ENCODE measurements at regions not wholly inside any gene's neighbourhood (a gene's known extent, or its start where the extent isn't known, plus 50 kb on each side); places are given as distances from the start of the nearest gene placed in this dataset.

DNA sequence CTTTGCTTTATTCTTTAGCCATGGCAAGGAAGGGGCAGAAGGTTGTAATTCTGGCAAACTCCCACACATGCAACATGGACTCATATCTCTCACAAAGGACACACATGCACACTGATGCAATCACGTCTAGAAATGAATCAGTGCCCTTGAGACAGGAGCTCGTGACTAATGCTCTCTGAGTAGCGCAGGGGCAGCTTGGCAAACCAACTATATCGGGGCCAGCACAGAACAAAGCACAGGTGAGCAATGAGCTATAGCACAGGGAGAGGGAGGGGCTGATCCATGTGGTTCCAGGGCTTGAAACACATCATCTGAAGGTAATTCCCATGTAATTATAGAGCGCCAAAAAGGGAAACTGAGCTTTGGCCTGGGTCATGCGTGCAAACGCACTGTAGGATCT is 165.2 kb upstream of the KLF7 start:
- intact Hi-C loops (cut with micrococcal nuclease), result loop anchor here (5.0 kb wide), 2 partner anchors 149 to 349 kb away; no protein-coding TSS in a partner anchor
- no peak overlapping the region for H3K4me3 ChIP-seq (ENCODE audit: insufficient read depth, low read depth, low read length)
- peak overlapping the region; percentile 56 for H2AFZ ChIP-seq (replicated peaks; ENCODE audit: low read length, poor library complexity)

More for the DNA sequence above, 165.2 kb upstream of the KLF7 start:
- Histone ChIP-seq H2BK15ac (ENCODE audit: low read depth, low read length) (peak overlapping the region; percentile 65), H3K4me1 (ENCODE audit: control insufficient read depth, insufficient read depth, low read length) (peaks cover 14% of the 10 kb centered on the region), H3K56ac (ENCODE audit: extremely low read depth, insufficient read depth, low read length) (peak overlapping the region; percentile 69; the same call in 1 of the 2 replicates), H3K9me3 (ENCODE audit: control insufficient read depth, insufficient read depth, low read length) (no peaks in the 10 kb centered on the region), H3K14ac (replicated peaks; ENCODE audit: low read depth, low read length) (peak overlapping the region; percentile 90), H4K8ac (ENCODE audit: low read depth in 2 of 2, low read length in 2 of 2) (peak overlapping the region; percentile 18 to 74; a peak in 3 of 4 replicates), H2AK9ac (replicated peaks; ENCODE audit: low read depth, low read length, poor library complexity) (peak overlapping the region; percentile 34), H3K36me3 (ENCODE audit: control insufficient read depth, insufficient read depth, low read length) (no peaks in the 10 kb centered on the region), H4K20me1 (ENCODE audit: insufficient read depth, low read length) (no peaks in the 10 kb centered on the region), H2BK20ac (ENCODE audit: low read depth, low read length) (peak overlapping the region; percentile 93), H2BK120ac (ENCODE audit: low read depth, low read length) (peak overlapping the region; percentile 91), H3K4me2 (ENCODE audit: low read depth, low read length) (peak overlapping the region; percentile 47), H3K9ac (ENCODE audit: low read depth, low read length) (no peak overlapping the region; the same call in 1 of the 2 replicates), H2BK5ac (ENCODE audit: low read depth, low read length, poor library complexity, severe bottlenecking) (peak overlapping the region; percentile 62), H4K91ac (ENCODE audit: insufficient read depth, low read depth, low read length) (peak overlapping the region; percentile 92), H2AK5ac (ENCODE audit: low read depth, low read length) (peak overlapping the region; percentile 89), H4K5ac (ENCODE audit: low read depth, low read length) (peak overlapping the region; percentile 66), H3K4ac (ENCODE audit: low read depth, low read length) (peak overlapping the region; percentile 90), H3K27me3 (ENCODE audit: control insufficient read depth, insufficient read depth, low read length) (no peaks in the 10 kb centered on the region), H3K27ac (ENCODE audit: insufficient read depth, low read length) (peak overlapping the region; percentile 59), H3K18ac (ENCODE audit: low read depth, low read length) (peak overlapping the region; percentile 80), H3K79me1 (ENCODE audit: low read depth in 1 of 2, low read length in 2 of 2) (peaks cover 0 to 4% of the 10 kb centered on the region in 2 experiments; a peak in 1 of 4 replicates), H3K9me1 (ENCODE audit: insufficient read depth, low read length) (peaks cover 7% of the 10 kb centered on the region), H3K23ac (ENCODE audit: low read depth, low read length) (peak overlapping the region; percentile 86)
- in situ Hi-C loops (cut with MboI; ENCODE audit: low sequenced_read_pairs), result no loop called here
- dilution Hi-C loops (cut with HindIII; ENCODE audit: low sequenced_read_pairs, unreplicated experiment), result no loop called here
- DNase-seq, result peak; percentile 97
- BruUV-seq (replicated peaks), result no TSS peak
- 14% methylated on average over 1 of the region's 7 CpGs; no CpG with 5 or more reads in 1 of the 2 experiments for WGBS, 2 experiments (ENCODE audit: extremely low coverage in 2 of 2, insufficient read length in 1 of 2)
- peak; percentile 7; the same call in 1 of the 2 replicates for ATAC-seq (ENCODE audit: low read depth)
- ChIA-PET POLR2A (ENCODE audit: unreplicated experiment) (no interaction called here), CTCF (interaction anchor here (0.6 to 1.1 kb wide), 2 partner anchors 46 to 142 kb away, joined by 3 read pairs; no protein-coding TSS in a partner anchor)
- TF ChIP-seq POLR2A (IDR thresholded peaks at IDR 0.05; ENCODE audit: low read depth, low read length) (no peak), FOS (IDR thresholded peaks at IDR 0.05; ENCODE audit: low read depth, low read length) (peak; percentile 88), CHD1 (IDR thresholded peaks at IDR 0.05; ENCODE audit: low read depth, low read length) (no peak), CEBPB (IDR thresholded peaks at IDR 0.05; ENCODE audit: low read depth, low read length) (peak; percentile 99), BHLHE40 (IDR thresholded peaks at IDR 0.05; ENCODE audit: low read depth, low read length) (peak; percentile 81), RFX5 (IDR thresholded peaks at IDR 0.05; ENCODE audit: low read depth, low read length) (no peak), NFE2L2 (IDR thresholded peaks at IDR 0.05; ENCODE audit: low read depth, low read length) (no peak), MAFK (IDR thresholded peaks at IDR 0.05; ENCODE audit: low read depth, low read length) (no peak), MAZ (IDR thresholded peaks at IDR 0.05; ENCODE audit: borderline replicate concordance, low read depth, low read length) (0 out of 2 replicates have a peak, but pooled peaks have one; percentile 43), RCOR1 (IDR thresholded peaks at IDR 0.05; ENCODE audit: insufficient replicate concordance, low read length) (peak; percentile 32), MXI1 (IDR thresholded peaks at IDR 0.05; ENCODE audit: borderline replicate concordance, low read depth, low read length) (no peak), SMC3 (IDR thresholded peaks at IDR 0.05; ENCODE audit: low read depth, low read length) (peak; percentile 10; the same call in 1 of the 2 replicates), RAD21 (IDR thresholded peaks at IDR 0.05; ENCODE audit: low read length) (peak; percentile 14; the same call in 1 of the 2 replicates)
- TF ChIP-seq, protein P1, sequence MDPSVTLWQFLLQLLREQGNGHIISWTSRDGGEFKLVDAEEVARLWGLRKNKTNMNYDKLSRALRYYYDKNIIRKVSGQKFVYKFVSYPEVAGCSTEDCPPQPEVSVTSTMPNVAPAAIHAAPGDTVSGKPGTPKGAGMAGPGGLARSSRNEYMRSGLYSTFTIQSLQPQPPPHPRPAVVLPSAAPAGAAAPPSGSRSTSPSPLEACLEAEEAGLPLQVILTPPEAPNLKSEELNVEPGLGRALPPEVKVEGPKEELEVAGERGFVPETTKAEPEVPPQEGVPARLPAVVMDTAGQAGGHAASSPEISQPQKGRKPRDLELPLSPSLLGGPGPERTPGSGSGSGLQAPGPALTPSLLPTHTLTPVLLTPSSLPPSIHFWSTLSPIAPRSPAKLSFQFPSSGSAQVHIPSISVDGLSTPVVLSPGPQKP (IDR thresholded peaks at IDR 0.05; ENCODE audit: borderline replicate concordance, low read depth, low read length), result no peak
- TF ChIP-seq, protein P2, sequence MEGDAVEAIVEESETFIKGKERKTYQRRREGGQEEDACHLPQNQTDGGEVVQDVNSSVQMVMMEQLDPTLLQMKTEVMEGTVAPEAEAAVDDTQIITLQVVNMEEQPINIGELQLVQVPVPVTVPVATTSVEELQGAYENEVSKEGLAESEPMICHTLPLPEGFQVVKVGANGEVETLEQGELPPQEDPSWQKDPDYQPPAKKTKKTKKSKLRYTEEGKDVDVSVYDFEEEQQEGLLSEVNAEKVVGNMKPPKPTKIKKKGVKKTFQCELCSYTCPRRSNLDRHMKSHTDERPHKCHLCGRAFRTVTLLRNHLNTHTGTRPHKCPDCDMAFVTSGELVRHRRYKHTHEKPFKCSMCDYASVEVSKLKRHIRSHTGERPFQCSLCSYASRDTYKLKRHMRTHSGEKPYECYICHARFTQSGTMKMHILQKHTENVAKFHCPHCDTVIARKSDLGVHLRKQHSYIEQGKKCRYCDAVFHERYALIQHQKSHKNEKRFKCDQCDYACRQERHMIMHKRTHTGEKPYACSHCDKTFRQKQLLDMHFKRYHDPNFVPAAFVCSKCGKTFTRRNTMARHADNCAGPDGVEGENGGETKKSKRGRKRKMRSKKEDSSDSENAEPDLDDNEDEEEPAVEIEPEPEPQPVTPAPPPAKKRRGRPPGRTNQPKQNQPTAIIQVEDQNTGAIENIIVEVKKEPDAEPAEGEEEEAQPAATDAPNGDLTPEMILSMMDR (conservative IDR thresholded peaks at IDR 0.05; ENCODE audit: low read depth, low read length), result no peak
- TF ChIP-seq, protein P3, sequence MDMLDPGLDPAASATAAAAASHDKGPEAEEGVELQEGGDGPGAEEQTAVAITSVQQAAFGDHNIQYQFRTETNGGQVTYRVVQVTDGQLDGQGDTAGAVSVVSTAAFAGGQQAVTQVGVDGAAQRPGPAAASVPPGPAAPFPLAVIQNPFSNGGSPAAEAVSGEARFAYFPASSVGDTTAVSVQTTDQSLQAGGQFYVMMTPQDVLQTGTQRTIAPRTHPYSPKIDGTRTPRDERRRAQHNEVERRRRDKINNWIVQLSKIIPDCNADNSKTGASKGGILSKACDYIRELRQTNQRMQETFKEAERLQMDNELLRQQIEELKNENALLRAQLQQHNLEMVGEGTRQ (IDR thresholded peaks at IDR 0.05; ENCODE audit: low read depth, low read length), result peak; percentile 36; the same call in 1 of the 2 replicates

Measured in IMR-90 (cell line).